HL-60 (cell line): ENCODE measurements at regions not wholly inside any gene's neighbourhood (a gene's known extent, or its start where the extent isn't known, plus 50 kb on each side); places are given as distances from the start of the nearest gene placed in this dataset.

Experiments
- DNase-seq, 2 experiments: peaks; one replicate each; pipeline ENCODE4 v3.0.0-alpha.2; 2010 to 2020; ENCODE audit warnings: low read depth in 1 of 2, low spot score in 1 of 2
- H3K27ac ChIP-seq: fragments of 250-450 bp; sonication (Bioruptor Pico); replicated peaks from 2 replicates; pipeline ENCODE4 v1.5.1; 2020; ENCODE audit warnings: mild to moderate bottlenecking, moderate library complexity
- H3K27me3 ChIP-seq: fragments of 250-450 bp; sonication (Bioruptor Pico); 2 replicates; pipeline ENCODE4 v1.5.1; 2021; ENCODE audit warnings: mild to moderate bottlenecking, moderate library complexity; ENCODE audit not compliant: insufficient read depth, poor library complexity, severe bottlenecking
- H3K4me3 ChIP-seq: replicated peaks from 2 replicates; pipeline ENCODE4 v1.5.1; 2011; ENCODE audit warnings: mild to moderate bottlenecking, control low read depth, low read length; ENCODE audit not compliant: insufficient read depth
- CTCF ChIP-seq: IDR thresholded peaks from one replicate; pipeline ENCODE4 v1.5.1; 2011; ENCODE audit warnings: low read length, control low read depth, inconsistent platforms; ENCODE audit not compliant: insufficient read depth
- GABPA ChIP-seq: IDR thresholded peaks from 2 replicates; pipeline ENCODE4 v1.6.1; 2012; ENCODE audit warnings: low read depth
- POLR2AphosphoS5 ChIP-seq: IDR thresholded peaks from 2 replicates; pipeline ENCODE4 v1.6.1; 2012; ENCODE audit warnings: low read depth
- REST ChIP-seq: IDR thresholded peaks from 2 replicates; pipeline ENCODE4 v1.6.1; 2012; ENCODE audit warnings: low read depth; ENCODE audit not compliant: insufficient replicate concordance
- SPI1 ChIP-seq: IDR thresholded peaks from 2 replicates; pipeline ENCODE4 v1.6.1; 2012; ENCODE audit warnings: low read depth, mild to moderate bottlenecking, borderline replicate concordance

- no peak for DNase-seq
- no peak overlapping the region for H3K4me3 ChIP-seq
- H3K27ac ChIP-seq, result no peak overlapping the region
- H3K27me3 ChIP-seq, result no peaks in the 10 kb centered on the region
- TF ChIP-seq REST (no peak), SPI1 (no peak), GABPA (no peak), POLR2AphosphoS5 (no peak)
These were observed 245.7 kb downstream of the FOXL1 start for GRCh38 chr16:86823888-86824671.

GRCh38 chr16:86824751-86825296 is 246.5 kb downstream of the FOXL1 start:
- DNase-seq, result no peak
- no peak overlapping the region for H3K27ac ChIP-seq

GRCh38 chr16:86825631-86826030 is 247.3 kb downstream of the FOXL1 start:
- H3K27ac ChIP-seq, result no peak overlapping the region
- no peak for DNase-seq
- H3K4me3 ChIP-seq, result no peak overlapping the region
- TF ChIP-seq REST (no peak), POLR2AphosphoS5 (no peak), SPI1 (no peak), GABPA (no peak), CTCF (no peak)
- H3K27me3 ChIP-seq, result no peaks in the 10 kb centered on the region

More at GRCh38 chr16:86824751-86825296, 246.5 kb downstream of the FOXL1 start:
- Histone ChIP-seq H3K27me3 (no peaks in the 10 kb centered on the region), H3K4me3 (no peak overlapping the region)
- no peak for TF ChIP-seq POLR2AphosphoS5
- TF ChIP-seq CTCF, result no peak
- TF ChIP-seq GABPA, result no peak
- no peak for TF ChIP-seq SPI1
- TF ChIP-seq REST, result no peak
